GM12878 (cell line): ENCODE measurements at regions not wholly inside any gene's neighbourhood (a gene's known extent, or its start where the extent isn't known, plus 50 kb on each side); places are given as distances from the start of the nearest gene placed in this dataset.
"Not testable (repeated sequence)": the region's sequence is repeated elsewhere in the genome, so short reads cannot be mapped to it uniquely, and the experiment has no call there.

ENCODE experiments used
- CEBPB ChIP-seq, 2 experiments: fragments of 150-350 bp in 1 of 2; IDR thresholded peaks; 2 replicates each; pipeline ENCODE4 v1.6.1; 2012 to 2014; ENCODE audit warnings: low read depth in 2 of 2, low read length in 2 of 2, borderline replicate concordance in 1 of 2, inconsistent platforms in 1 of 2
- CTCF ChIP-seq, 3 experiments: IDR thresholded peaks in 2 of 3; conservative IDR thresholded peaks in 1 of 3; 2 replicates each; pipeline ENCODE4 v1.5.1; 2011; ENCODE audit warnings: low read depth in 3 of 3, low read length in 3 of 3, mild to moderate bottlenecking in 3 of 3, control low read depth in 2 of 3, moderate library complexity in 2 of 3, inconsistent platforms in 1 of 3, mixed read lengths in 1 of 3; ENCODE audit not compliant: control insufficient read depth in 2 of 3, insufficient read depth in 1 of 3; ENCODE audit errors: extremely low read depth in 1 of 3
- HDAC2 ChIP-seq: fragments of 200-600 bp; sonication (generic); IDR thresholded peaks from 2 replicates; pipeline ENCODE4 v1.6.1; 2017
- RAD51 ChIP-seq: fragments of 450-650 bp; IDR thresholded peaks from 2 replicates; pipeline ENCODE4 v1.6.1; 2016; ENCODE audit warnings: moderate library complexity, mild to moderate bottlenecking, inconsistent platforms
- REST ChIP-seq: IDR thresholded peaks from 2 replicates; pipeline ENCODE4 v1.6.1; 2012; ENCODE audit warnings: mild to moderate bottlenecking, low read depth, low read length
- SIN3A ChIP-seq: IDR thresholded peaks from 2 replicates; pipeline ENCODE4 v1.6.1; 2012; ENCODE audit warnings: low read depth, low read length, improper control_type of control experiment
- USF1 ChIP-seq: IDR thresholded peaks from 2 replicates; pipeline ENCODE4 v1.6.1; 2011; ENCODE audit warnings: borderline replicate concordance, low read depth, mild to moderate bottlenecking, moderate library complexity, mixed read lengths, low read length; ENCODE audit not compliant: insufficient read depth; ENCODE audit errors: extremely low read length
- USF2 ChIP-seq: IDR thresholded peaks from 2 replicates; pipeline ENCODE4 v1.6.1; 2011; ENCODE audit warnings: low read depth, low read length, improper control_type of control experiment, borderline replicate concordance

- not testable (repeated sequence) for TF ChIP-seq USF1; USF2; CEBPB (IDR thresholded peaks at IDR 0.05; ENCODE audit: borderline replicate concordance in 1 of 2, low read depth in 2 of 2, low read length in 2 of 2); CTCF (IDR thresholded peaks at IDR 0.05 in 2 of 3, conservative IDR thresholded peaks at IDR 0.05 in 1 of 3; ENCODE audit: control insufficient read depth in 2 of 3, extremely low read depth in 1 of 3, insufficient read depth in 1 of 3, low read depth in 3 of 3, low read length in 3 of 3); SIN3A; HDAC2; REST; RAD51
Measured at GRCh38 chr13:87191485-87191884, 479.7 kb upstream of the SLITRK5 start.
